ENCODE measurements at regions not wholly inside any gene's neighbourhood (a gene's known extent, or its start where the extent isn't known, plus 50 kb on each side); places are given as distances from the start of the nearest gene placed in this dataset.
"Not testable (repeated sequence)": the region's sequence is repeated elsewhere in the genome, so short reads cannot be mapped to it uniquely, and the experiment has no call there.

GRCh38 chr6:8361259-8361658, 74.1 kb downstream of the SLC35B3 start:
- no peak for FAIRE-seq

GRCh38 chr6:8352966-8353340, 82.4 kb downstream of the SLC35B3 start:
- FAIRE-seq, result no peak

GRCh38 chr6:8352335-8352965, 82.9 kb downstream of the SLC35B3 start:
- FAIRE-seq, result no peak

- FAIRE-seq, result no peak
These were observed 91.7 kb downstream of the SLC35B3 start for GRCh38 chr6:8343600-8343999.

GRCh38 chr6:8342241-8342819, 93.0 kb downstream of the SLC35B3 start:
- no peak for FAIRE-seq

- FAIRE-seq, result no peak
These were observed 98.2 kb downstream of the SLC35B3 start for GRCh38 chr6:8337147-8337546.

GRCh38 chr6:8336406-8337057, 98.8 kb downstream of the SLC35B3 start:
- FAIRE-seq, result no peak

- FAIRE-seq, result no peak
These were observed 99.4 kb downstream of the SLC35B3 start for GRCh38 chr6:8335896-8336295.

GRCh38 chr6:8335381-8335780, 100.0 kb downstream of the SLC35B3 start:
- FAIRE-seq, result no peak

- no peak for FAIRE-seq
These were observed 101.2 kb downstream of the SLC35B3 start for GRCh38 chr6:8334113-8334512.

- FAIRE-seq, result no peak
These were observed 105.8 kb downstream of the SLC35B3 start for GRCh38 chr6:8329562-8329961.

GRCh38 chr6:8325743-8326142, 109.6 kb downstream of the SLC35B3 start:
- no peak for FAIRE-seq

GRCh38 chr6:8322659-8323058, 112.7 kb downstream of the SLC35B3 start:
- FAIRE-seq, result no peak

GRCh38 chr6:8321671-8322404, 113.5 kb downstream of the SLC35B3 start:
- no peak for FAIRE-seq

GRCh38 chr6:8315154-8315553, 120.2 kb downstream of the SLC35B3 start:
- FAIRE-seq, result no peak

- FAIRE-seq, result no peak
These were observed 133.8 kb downstream of the SLC35B3 start for GRCh38 chr6:8301502-8301901.

GRCh38 chr6:8299034-8299433, 136.3 kb downstream of the SLC35B3 start:
- FAIRE-seq, result no peak

GRCh38 chr6:8282946-8283345, 152.4 kb downstream of the SLC35B3 start:
- FAIRE-seq, result not testable (repeated sequence)

- no peak for FAIRE-seq
These were observed 153.0 kb downstream of the SLC35B3 start for GRCh38 chr6:8282380-8282779.

GRCh38 chr6:8279041-8279805, 156.1 kb downstream of the SLC35B3 start:
- FAIRE-seq, result no peak

GRCh38 chr6:8278562-8278961, 156.8 kb downstream of the SLC35B3 start:
- no peak for FAIRE-seq

- no peak for FAIRE-seq
These were observed 157.6 kb downstream of the SLC35B3 start for GRCh38 chr6:8277769-8278168.

GRCh38 chr6:8276148-8276547, 159.2 kb downstream of the SLC35B3 start:
- no peak for FAIRE-seq

Data from TTC549 (cell line).